ENCODE measurements at regions not wholly inside any gene's neighbourhood (a gene's known extent, or its start where the extent isn't known, plus 50 kb on each side); places are given as distances from the start of the nearest gene placed in this dataset.

GRCh38 chr2:117019357-117019756, 795.1 kb upstream of the DDX18 start:
- TF ChIP-seq CTCF (IDR thresholded peaks at IDR 0.05) (no peak), EP300 (IDR thresholded peaks at IDR 0.05) (no peak)

Measured in gastroesophageal sphincter (tissue), 3 donors.